Panc1 (cell line): ENCODE measurements at regions not wholly inside any gene's neighbourhood (a gene's known extent, or its start where the extent isn't known, plus 50 kb on each side); places are given as distances from the start of the nearest gene placed in this dataset.

Source experiments
- ATAC-seq: fragments of 200-7000 bp; cut with Tn5 transposase; 2 replicates; pipeline ENCODE4 v1.9.1; 2020; ENCODE audit warnings: mild to moderate bottlenecking, moderate library complexity
- BruUV-seq: library from RNA; stranded (reverse); fragments of 400-500 nt; replicated peaks from 2 replicates; lab custom pipeline; 2021; lab: Mats Ljungman, UMichigan
- CTCF ChIA-PET: fragments of 300-600 bp; sonication (Branson Sonifier 250); formaldehyde crosslinking; loops from one replicate; lab custom pipeline; 2022; ENCODE audit warnings: antibody characterized with exemption; lab: Charles Lee
- POLR2A ChIA-PET: fragments of 300-600 bp; sonication (Branson Sonifier 250); formaldehyde crosslinking; loops from one replicate; lab custom pipeline; 2022; ENCODE audit warnings: antibody characterized with exemption; lab: Charles Lee
- DNase-seq: peaks from one replicate; pipeline ENCODE4 v3.0.0-alpha.2; 2010; ENCODE audit warnings: low read depth, low spot score
- H3K27ac ChIP-seq: 2 replicates; pipeline ENCODE4 v1.5.1; 2011; ENCODE audit warnings: mild to moderate bottlenecking, low read length, inconsistent platforms
- H3K27me3 ChIP-seq: fragments of 200-500 bp; sonication (Bioruptor generic); 2 replicates; pipeline ENCODE4 v1.6.0; 2014; ENCODE audit warnings: low read length, inconsistent platforms; ENCODE audit not compliant: control insufficient read depth, insufficient read depth
- H3K36me3 ChIP-seq: fragments of 200-500 bp; sonication (Bioruptor generic); 2 replicates; pipeline ENCODE4 v1.5.1; 2014; ENCODE audit warnings: inconsistent platforms, mild to moderate bottlenecking, low read length, moderate library complexity; ENCODE audit not compliant: control insufficient read depth, insufficient read depth
- H3K4me1 ChIP-seq: 2 replicates; pipeline ENCODE4 v1.5.1; 2011; ENCODE audit warnings: inconsistent platforms, mild to moderate bottlenecking, low read length, moderate library complexity; ENCODE audit not compliant: control insufficient read depth, insufficient read depth
- H3K4me3 ChIP-seq, 2 experiments: 2 replicates each; pipeline ENCODE4 v1.5.1; 2011 to 2012; ENCODE audit warnings: low read depth in 2 of 2, low read length in 2 of 2, mild to moderate bottlenecking in 2 of 2, inconsistent platforms in 1 of 2, moderate library complexity in 1 of 2
- H3K9me3 ChIP-seq: fragments of 200-500 bp; sonication (Bioruptor generic); 2 replicates; pipeline ENCODE4 v1.5.1; 2014; ENCODE audit warnings: low read depth, mild to moderate bottlenecking, inconsistent platforms, low read length, moderate library complexity; ENCODE audit not compliant: control insufficient read depth, insufficient read depth
- POLR2AphosphoS5 ChIP-seq: IDR thresholded peaks from 2 replicates; pipeline ENCODE4 v1.6.1; 2012; ENCODE audit warnings: mild to moderate bottlenecking, low read depth, low read length, moderate library complexity
- SIN3A ChIP-seq: IDR thresholded peaks from 2 replicates; pipeline ENCODE4 v1.6.1; 2012; ENCODE audit warnings: low read depth, mild to moderate bottlenecking, low read length, moderate library complexity, borderline replicate concordance; ENCODE audit not compliant: insufficient read depth
- TCF7L2 ChIP-seq: IDR thresholded peaks from 2 replicates; pipeline ENCODE4 v1.6.1; 2011; ENCODE audit warnings: mild to moderate bottlenecking, low read depth, low read length, inconsistent platforms
- in situ Hi-C: cut with HindIII; loops from 2 replicates; pipeline ENCODE4 v1.10.0; 2016; ENCODE audit warnings: low sequenced_read_pairs, low pct_unique_long_range_greater_than_20kb
- intact Hi-C: fragments of 100-400 bp; cut with micrococcal nuclease; formaldehyde crosslinking; loops from one replicate; pipeline ENCODE4 v1.10.0; 2022; ENCODE audit not compliant: unreplicated experiment
- TF ChIP-seq, protein P1 (sequence below): fragments of 450-650 bp; IDR thresholded peaks from 2 replicates; pipeline ENCODE4 v1.5.1; 2017; ENCODE audit warnings: mild to moderate bottlenecking
- TF ChIP-seq, protein P2 (sequence below), 2 experiments: IDR thresholded peaks; 2 replicates each; pipeline ENCODE4 v1.6.1; 2011 to 2012; ENCODE audit warnings: low read depth in 2 of 2, control low read depth in 1 of 2, low read length in 1 of 2, mild to moderate bottlenecking in 1 of 2, moderate library complexity in 1 of 2; ENCODE audit not compliant: insufficient read depth in 1 of 2

DNA sequence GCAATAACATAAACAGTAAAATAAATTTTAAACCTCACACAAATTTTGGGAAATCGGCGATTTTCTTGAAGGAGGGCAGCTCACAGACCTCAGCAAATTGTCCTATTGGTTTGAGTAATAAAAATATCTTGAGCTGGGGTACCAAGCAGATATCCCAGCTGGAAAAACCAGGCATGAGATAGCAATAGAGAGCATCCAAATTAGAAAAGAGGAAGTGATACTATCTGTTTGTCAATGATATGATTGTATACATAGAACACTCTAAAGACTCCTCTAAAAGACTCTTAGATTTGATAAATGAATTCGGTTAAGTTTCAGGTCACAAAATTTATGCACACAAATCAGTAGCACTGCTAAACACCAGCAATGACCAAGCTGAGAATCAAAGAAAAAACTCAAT lies 90.5 kb upstream of the ACTRT1 start:
- no peak overlapping the region for H3K27ac ChIP-seq
- no peaks in the 10 kb centered on the region for H3K9me3 ChIP-seq
- intact Hi-C loops (no loop called here), in situ Hi-C loops (no loop called here)
- no TSS peak for BruUV-seq
- ATAC-seq (no peak), DNase-seq (no peak)
- ChIA-PET CTCF (no interaction called here), POLR2A (no interaction called here)
- TF ChIP-seq SIN3A (no peak), POLR2AphosphoS5 (no peak), TCF7L2 (no peak)
- TF ChIP-seq, protein P1, sequence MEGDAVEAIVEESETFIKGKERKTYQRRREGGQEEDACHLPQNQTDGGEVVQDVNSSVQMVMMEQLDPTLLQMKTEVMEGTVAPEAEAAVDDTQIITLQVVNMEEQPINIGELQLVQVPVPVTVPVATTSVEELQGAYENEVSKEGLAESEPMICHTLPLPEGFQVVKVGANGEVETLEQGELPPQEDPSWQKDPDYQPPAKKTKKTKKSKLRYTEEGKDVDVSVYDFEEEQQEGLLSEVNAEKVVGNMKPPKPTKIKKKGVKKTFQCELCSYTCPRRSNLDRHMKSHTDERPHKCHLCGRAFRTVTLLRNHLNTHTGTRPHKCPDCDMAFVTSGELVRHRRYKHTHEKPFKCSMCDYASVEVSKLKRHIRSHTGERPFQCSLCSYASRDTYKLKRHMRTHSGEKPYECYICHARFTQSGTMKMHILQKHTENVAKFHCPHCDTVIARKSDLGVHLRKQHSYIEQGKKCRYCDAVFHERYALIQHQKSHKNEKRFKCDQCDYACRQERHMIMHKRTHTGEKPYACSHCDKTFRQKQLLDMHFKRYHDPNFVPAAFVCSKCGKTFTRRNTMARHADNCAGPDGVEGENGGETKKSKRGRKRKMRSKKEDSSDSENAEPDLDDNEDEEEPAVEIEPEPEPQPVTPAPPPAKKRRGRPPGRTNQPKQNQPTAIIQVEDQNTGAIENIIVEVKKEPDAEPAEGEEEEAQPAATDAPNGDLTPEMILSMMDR: no peak
- TF ChIP-seq, protein P2, sequence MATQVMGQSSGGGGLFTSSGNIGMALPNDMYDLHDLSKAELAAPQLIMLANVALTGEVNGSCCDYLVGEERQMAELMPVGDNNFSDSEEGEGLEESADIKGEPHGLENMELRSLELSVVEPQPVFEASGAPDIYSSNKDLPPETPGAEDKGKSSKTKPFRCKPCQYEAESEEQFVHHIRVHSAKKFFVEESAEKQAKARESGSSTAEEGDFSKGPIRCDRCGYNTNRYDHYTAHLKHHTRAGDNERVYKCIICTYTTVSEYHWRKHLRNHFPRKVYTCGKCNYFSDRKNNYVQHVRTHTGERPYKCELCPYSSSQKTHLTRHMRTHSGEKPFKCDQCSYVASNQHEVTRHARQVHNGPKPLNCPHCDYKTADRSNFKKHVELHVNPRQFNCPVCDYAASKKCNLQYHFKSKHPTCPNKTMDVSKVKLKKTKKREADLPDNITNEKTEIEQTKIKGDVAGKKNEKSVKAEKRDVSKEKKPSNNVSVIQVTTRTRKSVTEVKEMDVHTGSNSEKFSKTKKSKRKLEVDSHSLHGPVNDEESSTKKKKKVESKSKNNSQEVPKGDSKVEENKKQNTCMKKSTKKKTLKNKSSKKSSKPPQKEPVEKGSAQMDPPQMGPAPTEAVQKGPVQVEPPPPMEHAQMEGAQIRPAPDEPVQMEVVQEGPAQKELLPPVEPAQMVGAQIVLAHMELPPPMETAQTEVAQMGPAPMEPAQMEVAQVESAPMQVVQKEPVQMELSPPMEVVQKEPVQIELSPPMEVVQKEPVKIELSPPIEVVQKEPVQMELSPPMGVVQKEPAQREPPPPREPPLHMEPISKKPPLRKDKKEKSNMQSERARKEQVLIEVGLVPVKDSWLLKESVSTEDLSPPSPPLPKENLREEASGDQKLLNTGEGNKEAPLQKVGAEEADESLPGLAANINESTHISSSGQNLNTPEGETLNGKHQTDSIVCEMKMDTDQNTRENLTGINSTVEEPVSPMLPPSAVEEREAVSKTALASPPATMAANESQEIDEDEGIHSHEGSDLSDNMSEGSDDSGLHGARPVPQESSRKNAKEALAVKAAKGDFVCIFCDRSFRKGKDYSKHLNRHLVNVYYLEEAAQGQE (IDR thresholded peaks at IDR 0.05; ENCODE audit: insufficient read depth in 1 of 2, low read depth in 2 of 2, low read length in 1 of 2): no peak
- H3K27me3 ChIP-seq: no peaks in the 10 kb centered on the region
- no peaks in the 10 kb centered on the region for H3K4me1 ChIP-seq
- no peaks in the 10 kb centered on the region; the same call in 1 of the 2 replicates for H3K36me3 ChIP-seq
- H3K4me3 ChIP-seq: no peak overlapping the region

DNA sequence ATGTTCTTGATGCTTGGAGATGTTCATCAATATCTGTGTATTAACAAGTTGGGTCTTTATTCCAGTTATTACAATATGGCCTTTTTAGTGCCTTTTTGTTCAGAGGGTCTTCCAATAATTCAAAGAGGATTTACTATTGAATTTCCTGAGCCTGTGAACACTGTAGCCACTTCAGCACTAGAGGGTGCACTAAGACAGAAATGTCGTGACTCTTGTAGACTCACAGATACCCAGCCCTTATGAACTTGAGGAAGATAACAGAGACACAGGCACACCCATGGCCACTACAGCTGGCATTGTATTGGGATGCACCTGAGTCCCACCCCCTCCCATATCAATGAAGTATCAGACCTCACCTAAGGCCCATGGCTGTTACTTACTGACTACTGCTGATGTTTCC lies 54.4 kb upstream of the ACTRT1 start:
- Histone ChIP-seq H3K36me3 (no peaks in the 10 kb centered on the region), H3K4me1 (no peaks in the 10 kb centered on the region), H3K9me3 (no peaks in the 10 kb centered on the region), H3K27ac (no peak overlapping the region), H3K27me3 (no peaks in the 10 kb centered on the region), H3K4me3 (no peak overlapping the region)
- BruUV-seq: no TSS peak
- in situ Hi-C loops (no loop called here), intact Hi-C loops (loop anchor here (5.0 kb wide), 2 partner anchors 411 to 871 kb away; no protein-coding TSS in a partner anchor)
- POLR2A ChIA-PET: no interaction called here
- peak; percentile 17 for DNase-seq
- TF ChIP-seq, protein P1: peak; percentile 55; the same call in 1 of the 2 replicates
- no peak for TF ChIP-seq TCF7L2
- ATAC-seq: peak; percentile 69; the same call in 1 of the 2 replicates
- CTCF ChIA-PET: no interaction called here
